HG03558 (cell line): ENCODE measurements at regions not wholly inside any gene's neighbourhood (a gene's known extent, or its start where the extent isn't known, plus 50 kb on each side); places are given as distances from the start of the nearest gene placed in this dataset.

Source experiments
- ATAC-seq: cut with Tn5 transposase; IDR thresholded peaks from one replicate; pipeline ENCODE4 v1.9.1; 2021; ENCODE audit warnings: moderate number of reproducible peaks; ENCODE audit not compliant: unreplicated experiment; ENCODE audit errors: extremely low read depth

- ATAC-seq: no peak
Measured at GRCh38 chr3:135771760-135772159, 193.8 kb upstream of the PPP2R3A start.

GRCh38 chr3:135779024-135779423, 186.5 kb upstream of the PPP2R3A start:
- ATAC-seq: no peak

- no peak for ATAC-seq
Measured at GRCh38 chr3:135779590-135780235, 185.8 kb upstream of the PPP2R3A start.

GRCh38 chr3:135781026-135781815, 184.3 kb upstream of the PPP2R3A start:
- no peak for ATAC-seq

GRCh38 chr3:135784557-135784956, 181.0 kb upstream of the PPP2R3A start:
- ATAC-seq: peak; percentile 49

- ATAC-seq: no peak
Measured at GRCh38 chr3:135788146-135788545, 177.4 kb upstream of the PPP2R3A start.

GRCh38 chr3:135788978-135789377, 176.6 kb upstream of the PPP2R3A start:
- ATAC-seq: no peak

GRCh38 chr3:135792174-135792573, 173.4 kb upstream of the PPP2R3A start:
- ATAC-seq: no peak

- no peak for ATAC-seq
Measured at GRCh38 chr3:135792858-135793475, 172.6 kb upstream of the PPP2R3A start.

- ATAC-seq: no peak
Measured at GRCh38 chr3:135800071-135800549, 165.4 kb upstream of the PPP2R3A start.

- no peak for ATAC-seq
Measured at GRCh38 chr3:135801018-135801417, 164.5 kb upstream of the PPP2R3A start.

GRCh38 chr3:135802171-135802570, 163.4 kb upstream of the PPP2R3A start:
- no peak for ATAC-seq

- no peak for ATAC-seq
Measured at GRCh38 chr3:135803028-135803692, 162.4 kb upstream of the PPP2R3A start.

GRCh38 chr3:135805752-135806151, 159.8 kb upstream of the PPP2R3A start:
- ATAC-seq: no peak

GRCh38 chr3:135806317-135806716, 159.2 kb upstream of the PPP2R3A start:
- no peak for ATAC-seq

- ATAC-seq: no peak
Measured at GRCh38 chr3:135807879-135808278, 157.6 kb upstream of the PPP2R3A start.

- ATAC-seq: no peak
Measured at GRCh38 chr3:135809021-135809634, 156.4 kb upstream of the PPP2R3A start.

- ATAC-seq: no peak
Measured at GRCh38 chr3:135811651-135812050, 153.9 kb upstream of the PPP2R3A start.

- no peak for ATAC-seq
Measured at GRCh38 chr3:135812057-135812456, 153.5 kb upstream of the PPP2R3A start.

- ATAC-seq: no peak
Measured at GRCh38 chr3:135834465-135834864, 131.1 kb upstream of the PPP2R3A start.
